Heart left ventricle (tissue), 13 donors: ENCODE measurements at regions not wholly inside any gene's neighbourhood (a gene's known extent, or its start where the extent isn't known, plus 50 kb on each side); places are given as distances from the start of the nearest gene placed in this dataset.

Experiments
- CTCF ChIP-seq, 12 donors: fragments of 200-600 bp; sonication (generic) in 4 of 12; IDR thresholded peaks; one replicate each; pipeline versions ENCODE4 v1.5.0 to v1.8.0; 2018 to 2022; ENCODE audit warnings: antibody characterized with exemption in 12 of 12, mild to moderate bottlenecking in 5 of 12
- POLR2A ChIP-seq, 2 donors: fragments of 450-650 bp; IDR thresholded peaks; one replicate each; pipeline ENCODE4 v1.6.1; 2017; ENCODE audit warnings: antibody characterized with exemption in 2 of 2, mild to moderate bottlenecking in 2 of 2, moderate library complexity in 2 of 2
- donor health status: ischemic (EF 13 %, LVEDD 7.1; RV severe dilation, severe dysfunction).
- donor health status: DM: no; HTN: yes; CAD: no.
- donor health status: DM: no; HTN: no; CAD: no.
- donor health status: ischemic (EF 25% LVEDD 6.9; RV normal size, moderate dysfunction).
- donor health status: ischemic (EF 25% LVEDD 5.7; RV mildly dilated, moderate dysfunction).
- donor health status: ischemic (EF 35%, LVEDD 5.7; RV mildly dilated, moderate dysfunction).
- donor health status: nonischemic (EF 11% LVEDD 7.7; RV severe dilation, severe dysfunction).
- donor health status: DM: yes; HTN: yes; CAD: no.
- donor health status: PGD.
- donor health status: ischemic (EF 29% LVEDD 5.4; RV normal size, mild dysfunction).
- donor health status: nonischemic (EF 23%, LVEDD 6.1; RV moderate dilation, normal function).

- no peak for TF ChIP-seq CTCF (IDR thresholded peaks at IDR 0.05)
- TF ChIP-seq POLR2A (IDR thresholded peaks at IDR 0.05) = no peak
Observed at GRCh38 chr1:8157765-8158164, 131.7 kb upstream of the ERRFI1 start.
